Esophagus squamous epithelium (tissue), 4 donors: ENCODE measurements at regions not wholly inside any gene's neighbourhood (a gene's known extent, or its start where the extent isn't known, plus 50 kb on each side); places are given as distances from the start of the nearest gene placed in this dataset.

Experiments
- POLR2A ChIP-seq, 4 donors: fragments of 450-650 bp; IDR thresholded peaks; one replicate each; pipeline ENCODE4 v1.6.1; 2017; ENCODE audit warnings: antibody characterized with exemption in 4 of 4, mild to moderate bottlenecking in 4 of 4, moderate library complexity in 3 of 4
- TF ChIP-seq, protein P1 (sequence below), 6 experiments: fragments of 450-650 bp in 4 of 6; fragments of 200-600 bp in 2 of 6; sonication (generic) in 2 of 6; IDR thresholded peaks; one replicate each; pipeline ENCODE4 v1.5.1; 2016 to 2019; ENCODE audit warnings: antibody characterized with exemption in 6 of 6, mild to moderate bottlenecking in 4 of 6, moderate library complexity in 4 of 6

DNA sequence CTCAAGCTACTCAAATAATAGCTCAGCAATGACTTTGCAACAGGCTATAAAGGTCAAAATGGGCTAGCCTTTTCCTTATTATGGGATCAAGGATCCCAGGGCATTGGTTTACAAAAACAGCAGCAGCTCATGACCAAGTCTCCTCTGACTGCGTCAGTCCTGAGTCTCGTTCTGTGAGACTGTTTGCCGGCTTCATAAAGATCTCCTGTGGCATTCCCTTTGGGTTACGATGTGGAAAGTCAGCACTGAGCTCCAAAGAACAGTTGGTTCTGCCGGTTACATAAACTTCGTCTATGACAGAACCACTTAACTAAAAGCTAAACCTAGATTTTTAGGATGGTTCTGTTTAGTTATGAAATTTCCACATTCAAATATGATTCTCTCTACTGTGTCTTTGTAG, 674.9 kb downstream of the ZEB2 start:
- TF ChIP-seq POLR2A (IDR thresholded peaks at IDR 0.05), result no peak
- TF ChIP-seq, protein P1, sequence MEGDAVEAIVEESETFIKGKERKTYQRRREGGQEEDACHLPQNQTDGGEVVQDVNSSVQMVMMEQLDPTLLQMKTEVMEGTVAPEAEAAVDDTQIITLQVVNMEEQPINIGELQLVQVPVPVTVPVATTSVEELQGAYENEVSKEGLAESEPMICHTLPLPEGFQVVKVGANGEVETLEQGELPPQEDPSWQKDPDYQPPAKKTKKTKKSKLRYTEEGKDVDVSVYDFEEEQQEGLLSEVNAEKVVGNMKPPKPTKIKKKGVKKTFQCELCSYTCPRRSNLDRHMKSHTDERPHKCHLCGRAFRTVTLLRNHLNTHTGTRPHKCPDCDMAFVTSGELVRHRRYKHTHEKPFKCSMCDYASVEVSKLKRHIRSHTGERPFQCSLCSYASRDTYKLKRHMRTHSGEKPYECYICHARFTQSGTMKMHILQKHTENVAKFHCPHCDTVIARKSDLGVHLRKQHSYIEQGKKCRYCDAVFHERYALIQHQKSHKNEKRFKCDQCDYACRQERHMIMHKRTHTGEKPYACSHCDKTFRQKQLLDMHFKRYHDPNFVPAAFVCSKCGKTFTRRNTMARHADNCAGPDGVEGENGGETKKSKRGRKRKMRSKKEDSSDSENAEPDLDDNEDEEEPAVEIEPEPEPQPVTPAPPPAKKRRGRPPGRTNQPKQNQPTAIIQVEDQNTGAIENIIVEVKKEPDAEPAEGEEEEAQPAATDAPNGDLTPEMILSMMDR (IDR thresholded peaks at IDR 0.05), result no peak
